ENCODE measurements at regions not wholly inside any gene's neighbourhood (a gene's known extent, or its start where the extent isn't known, plus 50 kb on each side); places are given as distances from the start of the nearest gene placed in this dataset.

DNA sequence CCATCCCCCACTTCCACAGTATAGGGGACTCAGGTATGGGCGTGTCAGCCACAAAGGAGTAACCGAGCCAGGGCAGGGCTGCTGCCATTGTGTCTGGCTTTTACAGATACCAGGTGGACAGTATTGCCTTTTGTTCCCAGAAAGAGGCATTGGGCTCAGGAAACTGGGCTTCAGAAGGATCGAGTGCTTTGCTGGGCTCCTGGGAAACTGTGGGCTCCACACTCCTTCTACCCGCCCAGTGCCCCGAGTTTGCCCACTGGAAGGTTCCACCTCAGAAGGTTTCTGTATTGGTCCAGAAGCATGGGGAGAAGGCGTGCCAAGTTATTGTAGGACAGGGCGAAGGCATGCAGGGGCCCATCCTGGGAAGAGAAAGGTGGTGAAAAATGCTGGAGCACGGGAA lies 894.4 kb downstream of the TBC1D22A start:
- no peak overlapping the region for H2AFZ ChIP-seq (ENCODE audit: low read length)
- POLR2A ChIA-PET (ENCODE audit: unreplicated experiment) = no interaction called here
- DNase-seq (no peak), ATAC-seq (no peak)
- H4K20me1 ChIP-seq (ENCODE audit: low read length) = no peaks in the 10 kb centered on the region
- BruUV-seq (replicated peaks) = no TSS peak
- H3F3A ChIP-seq (ENCODE audit: low read length, unreplicated experiment) = no peaks in the 10 kb centered on the region
- H3K4me1 ChIP-seq (ENCODE audit: insufficient read depth, low read length) = no peaks in the 10 kb centered on the region
- no peak overlapping the region for H3K4me3 ChIP-seq (ENCODE audit: low read length)
- H3K36me3 ChIP-seq (ENCODE audit: low read depth, low read length) = peaks cover 12% of the 10 kb centered on the region
- no peaks in the 10 kb centered on the region for H3K9me2 ChIP-seq (replicated peaks; ENCODE audit: low read length)
- intact Hi-C loops (cut with micrococcal nuclease) = no loop called here
- no peak overlapping the region for H3K9ac ChIP-seq (ENCODE audit: low read length)
- CTCF ChIA-PET = no interaction called here
- H3K9me3 ChIP-seq (ENCODE audit: low read length) = no peaks in the 10 kb centered on the region
- no peak overlapping the region for H3K27ac ChIP-seq (ENCODE audit: low read length)
- peaks cover 19% of the 10 kb centered on the region for H3K79me2 ChIP-seq (ENCODE audit: low read length)
- H3K27me3 ChIP-seq (ENCODE audit: low read length) = no peaks in the 10 kb centered on the region
- no peak for TF ChIP-seq CTCF (conservative IDR thresholded peaks at IDR 0.05; ENCODE audit: low read depth, low read length)
- TF ChIP-seq EZH2phosphoT487 (IDR thresholded peaks at IDR 0.05; ENCODE audit: borderline replicate concordance, low read length) = no peak
- TF ChIP-seq EZH2 (IDR thresholded peaks at IDR 0.05; ENCODE audit: low read length, unreplicated experiment) = no peak
- H3K4me2 ChIP-seq (ENCODE audit: low read length) = no peak overlapping the region

DNA sequence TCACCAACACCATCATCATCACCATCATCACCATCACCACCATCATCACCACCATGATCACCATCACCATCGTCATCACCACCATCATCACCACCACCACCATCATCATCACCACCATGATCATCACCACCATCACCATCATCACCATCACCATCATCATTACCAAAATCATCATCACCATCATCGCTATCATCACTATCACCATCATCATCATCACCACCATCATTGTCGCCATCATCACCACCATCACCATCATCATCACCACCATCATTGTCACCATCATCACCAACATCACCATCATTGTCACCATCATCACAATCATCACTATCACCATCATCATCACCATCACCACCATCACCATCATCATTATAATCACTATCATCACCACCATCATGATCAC lies 893.5 kb downstream of the TBC1D22A start:
- no peaks in the 10 kb centered on the region for H3K9me3 ChIP-seq (ENCODE audit: low read length)
- H3K79me2 ChIP-seq (ENCODE audit: low read length) = peaks cover 20% of the 10 kb centered on the region
- ATAC-seq = no peak
- H3K4me1 ChIP-seq (ENCODE audit: insufficient read depth, low read length) = no peaks in the 10 kb centered on the region
- no peak overlapping the region for H3K4me3 ChIP-seq (ENCODE audit: low read length)
- no peak for DNase-seq
- H4K20me1 ChIP-seq (ENCODE audit: low read length) = no peaks in the 10 kb centered on the region
- no TSS peak for BruUV-seq (replicated peaks)
- intact Hi-C loops (cut with micrococcal nuclease) = no loop called here
- H3K9ac ChIP-seq (ENCODE audit: low read length) = no peak overlapping the region
- no peaks in the 10 kb centered on the region for H3K9me2 ChIP-seq (replicated peaks; ENCODE audit: low read length)
- H2AFZ ChIP-seq (ENCODE audit: low read length) = no peak overlapping the region
- no peaks in the 10 kb centered on the region for H3F3A ChIP-seq (ENCODE audit: low read length, unreplicated experiment)
- no peaks in the 10 kb centered on the region for H3K27me3 ChIP-seq (ENCODE audit: low read length)
- CTCF ChIA-PET = no interaction called here
- peaks cover 10% of the 10 kb centered on the region for H3K36me3 ChIP-seq (ENCODE audit: low read depth, low read length)
- H3K4me2 ChIP-seq (ENCODE audit: low read length) = no peak overlapping the region
- no peak for TF ChIP-seq EZH2 (IDR thresholded peaks at IDR 0.05; ENCODE audit: low read length, unreplicated experiment)
- H3K27ac ChIP-seq (ENCODE audit: low read length) = no peak overlapping the region
- POLR2A ChIA-PET (ENCODE audit: unreplicated experiment) = no interaction called here

DNA sequence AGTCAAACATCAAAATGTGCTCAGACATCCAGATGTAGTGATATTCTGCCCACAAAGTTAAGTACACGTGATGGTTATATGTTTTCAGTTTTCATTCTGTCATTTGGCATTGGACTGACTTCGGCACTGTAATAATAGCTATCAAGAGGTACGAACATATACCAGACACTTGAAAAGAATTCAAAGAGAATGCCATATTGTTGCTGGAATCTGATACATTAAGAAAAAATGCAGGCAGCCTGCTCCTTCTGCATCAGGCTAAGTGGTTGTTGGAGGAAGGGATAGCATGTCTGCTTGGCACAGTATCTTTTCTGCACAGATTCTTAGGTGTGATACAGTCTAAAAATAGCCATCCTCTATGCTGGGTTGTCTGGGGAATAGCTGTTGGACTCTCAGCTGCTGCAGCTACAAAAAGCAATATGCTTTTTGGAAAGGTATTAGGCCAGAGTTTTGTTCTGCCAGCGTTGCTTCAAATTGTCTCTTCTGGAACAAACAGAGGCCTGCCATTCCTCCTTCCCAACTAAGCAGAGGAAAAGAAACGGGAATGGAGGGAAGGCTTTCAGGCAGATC lies 892.6 kb downstream of the TBC1D22A start:
- H2AFZ ChIP-seq (ENCODE audit: low read length) = no peak overlapping the region
- no peaks in the 10 kb centered on the region for H3K27me3 ChIP-seq (ENCODE audit: low read length)
- no TSS peak for BruUV-seq (replicated peaks)
- no peak overlapping the region for H3K4me3 ChIP-seq (ENCODE audit: low read length)
- no peaks in the 10 kb centered on the region for H3K9me3 ChIP-seq (ENCODE audit: low read length)
- H4K20me1 ChIP-seq (ENCODE audit: low read length) = no peaks in the 10 kb centered on the region
- ChIA-PET CTCF (no interaction called here), POLR2A (ENCODE audit: unreplicated experiment) (no interaction called here)
- DNase-seq (no peak), ATAC-seq (no peak)
- intact Hi-C loops (cut with micrococcal nuclease) = no loop called here
- no peaks in the 10 kb centered on the region for H3K4me1 ChIP-seq (ENCODE audit: insufficient read depth, low read length)
- H3K79me2 ChIP-seq (ENCODE audit: low read length) = peaks cover 20% of the 10 kb centered on the region
- H3K27ac ChIP-seq (ENCODE audit: low read length) = no peak overlapping the region
- no peak overlapping the region for H3K4me2 ChIP-seq (ENCODE audit: low read length)
- TF ChIP-seq EZH2phosphoT487 (IDR thresholded peaks at IDR 0.05; ENCODE audit: borderline replicate concordance, low read length) (no peak), EZH2 (IDR thresholded peaks at IDR 0.05; ENCODE audit: low read length, unreplicated experiment) (no peak), CTCF (conservative IDR thresholded peaks at IDR 0.05; ENCODE audit: low read depth, low read length) (no peak)
- H3K9me2 ChIP-seq (replicated peaks; ENCODE audit: low read length) = no peaks in the 10 kb centered on the region
- H3K36me3 ChIP-seq (ENCODE audit: low read depth, low read length) = peaks cover 10% of the 10 kb centered on the region
- H3F3A ChIP-seq (ENCODE audit: low read length, unreplicated experiment) = no peaks in the 10 kb centered on the region
- no peak overlapping the region for H3K9ac ChIP-seq (ENCODE audit: low read length)

All from PC-3 (cell line).